8988T (cell line): ENCODE measurements at regions not wholly inside any gene's neighbourhood (a gene's known extent, or its start where the extent isn't known, plus 50 kb on each side); places are given as distances from the start of the nearest gene placed in this dataset.
"Not testable (repeated sequence)": the region's sequence is repeated elsewhere in the genome, so short reads cannot be mapped to it uniquely, and the experiment has no call there.

Experiments
- DNase-seq: peaks from one replicate; pipeline ENCODE4 v3.0.0; 2011

- not testable (repeated sequence) for DNase-seq
Measured at GRCh38 chr2:242159921-242160320, 290.4 kb downstream of the RTP5 start.

GRCh38 chr2:242165115-242165514, 295.6 kb downstream of the RTP5 start:
- DNase-seq, result not testable (repeated sequence)

GRCh38 chr2:242171290-242171689, 301.8 kb downstream of the RTP5 start:
- DNase-seq, result not testable (repeated sequence)
